A549 (cell line): ENCODE measurements at regions not wholly inside any gene's neighbourhood (a gene's known extent, or its start where the extent isn't known, plus 50 kb on each side); places are given as distances from the start of the nearest gene placed in this dataset.

Experiments
- CTCF ChIP-seq: fragments of >200 bp; sonication (Bioruptor Twin); formaldehyde crosslinking; IDR thresholded peaks from 3 replicates; pipeline ENCODE4 v1.5.1; 2016
- EP300 ChIP-seq, 2 experiments: fragments of >200 bp; sonication (Bioruptor Twin); formaldehyde crosslinking; IDR thresholded peaks; 2 replicates in 1 of 2; 3 replicates in 1 of 2; pipeline ENCODE4 v1.6.1; 2016 to 2017
- FOSL2 ChIP-seq, 2 experiments: fragments of 450-650 bp in 1 of 2; fragments of >200 bp in 1 of 2; sonication (Bioruptor Twin) in 1 of 2; formaldehyde crosslinking; IDR thresholded peaks; 2 replicates each; pipeline versions ENCODE4 v1.5.0 to v1.6.1; 2016 to 2020; ENCODE audit warnings: mild to moderate bottlenecking in 1 of 2, moderate library complexity in 1 of 2
- GATA3 ChIP-seq: IDR thresholded peaks from 2 replicates; pipeline ENCODE4 v1.6.1; 2012; ENCODE audit warnings: borderline replicate concordance
- REST ChIP-seq: fragments of 200-600 bp; sonication (generic); IDR thresholded peaks from 2 replicates; pipeline ENCODE4 v1.6.1; 2016; ENCODE audit warnings: antibody characterized with exemption, mild to moderate bottlenecking, moderate library complexity
- RFX5 ChIP-seq: fragments of 450-650 bp; IDR thresholded peaks from 2 replicates; pipeline ENCODE4 v1.7.1; 2014; ENCODE audit warnings: antibody characterized with exemption, mild to moderate bottlenecking, moderate library complexity
- SMC3 ChIP-seq: fragments of >200 bp; sonication (Bioruptor Twin); formaldehyde crosslinking; IDR thresholded peaks from 3 replicates; pipeline ENCODE4 v1.6.1; 2018; ENCODE audit warnings: inconsistent platforms

- TF ChIP-seq SMC3 (no peak), CTCF (no peak), REST (no peak), EP300 (IDR thresholded peaks at IDR 0.05) (no peak), GATA3 (no peak), RFX5 (no peak), FOSL2 (IDR thresholded peaks at IDR 0.05) (no peak), FOSL2 (CRISPR knock-in tag; IDR thresholded peaks at IDR 0.05) (no peak)
Observed at GRCh38 chr3:43915546-43915945, 224.8 kb downstream of the ABHD5 start.
